HepG2 (cell line): ENCODE measurements at regions not wholly inside any gene's neighbourhood (a gene's known extent, or its start where the extent isn't known, plus 50 kb on each side); places are given as distances from the start of the nearest gene placed in this dataset.

Experiments
- ARNTL ChIP-seq: sonication (generic); formaldehyde crosslinking; IDR thresholded peaks from 2 replicates; pipeline ENCODE4 v1.4.0; 2020; ENCODE audit warnings: mild to moderate bottlenecking, missing genetic modification reagents
- ATF7-NPFF ChIP-seq: sonication (generic); formaldehyde crosslinking; IDR thresholded peaks from 2 replicates; pipeline ENCODE4 v1.8.1; 2023; ENCODE audit warnings: mild to moderate bottlenecking, low read depth, missing genetic modification reagents, moderate library complexity
- BRD4 ChIP-seq: sonication (generic); formaldehyde crosslinking; IDR thresholded peaks from 2 replicates; pipeline ENCODE4 v1.4.0; 2020; ENCODE audit warnings: missing genetic modification reagents
- EP300 ChIP-seq, 3 experiments: sonication (generic) in 1 of 3; formaldehyde crosslinking in 1 of 3; IDR thresholded peaks; 2 replicates each; pipeline versions ENCODE4 v1.5.1 to v1.6.1; 2011 to 2020; ENCODE audit warnings: low read depth in 2 of 3, low read length in 2 of 3, borderline replicate concordance in 1 of 3, improper control_type of control experiment in 1 of 3, mild to moderate bottlenecking in 1 of 3, missing genetic modification reagents in 1 of 3, moderate library complexity in 1 of 3
- FOXM1 ChIP-seq: sonication (generic); formaldehyde crosslinking; IDR thresholded peaks from 2 replicates; pipeline ENCODE4 v1.5.0; 2020; ENCODE audit warnings: missing genetic modification reagents
- JUND ChIP-seq: sonication (generic); formaldehyde crosslinking; IDR thresholded peaks from 2 replicates; pipeline ENCODE4 v1.8.0; 2022; ENCODE audit warnings: mild to moderate bottlenecking, missing genetic modification reagents
- MAFG ChIP-seq: sonication (generic); formaldehyde crosslinking; IDR thresholded peaks from 2 replicates; pipeline ENCODE4 v1.5.1; 2020; ENCODE audit warnings: mild to moderate bottlenecking, missing genetic modification reagents
- NR2F1 ChIP-seq, 2 experiments: fragments of 450-650 bp in 1 of 2; formaldehyde crosslinking in 1 of 2; IDR thresholded peaks; 2 replicates each; pipeline versions ENCODE4 v1.5.0 to v1.6.1; 2016 to 2020; ENCODE audit warnings: mild to moderate bottlenecking in 1 of 2, missing compliant biosample characterization in 1 of 2, missing genetic modification reagents in 1 of 2, moderate library complexity in 1 of 2
- RARA ChIP-seq: IDR thresholded peaks from 2 replicates; pipeline ENCODE4 v1.6.1; 2016; ENCODE audit warnings: missing genetic modification reagents, missing compliant biosample characterization
- TOE1 ChIP-seq: sonication (generic); formaldehyde crosslinking; IDR thresholded peaks from 2 replicates; pipeline ENCODE4 v1.4.0; 2020; ENCODE audit warnings: mild to moderate bottlenecking, missing genetic modification reagents
- XRCC5 ChIP-seq: fragments of 200-400 bp; formaldehyde crosslinking; optimal IDR thresholded peaks from 2 replicates; pipeline ENCODE3; 2017; ENCODE audit warnings: mild to moderate bottlenecking, low read length
- YEATS4 ChIP-seq: sonication (generic); formaldehyde crosslinking; IDR thresholded peaks from 2 replicates; pipeline ENCODE4 v1.4.0; 2020; ENCODE audit warnings: missing genetic modification reagents, borderline replicate concordance
- ZFP90 ChIP-seq: sonication (generic); formaldehyde crosslinking; IDR thresholded peaks from 2 replicates; pipeline ENCODE4 v1.8.0; 2022; ENCODE audit warnings: missing genetic modification reagents, mild to moderate bottlenecking, inconsistent platforms, borderline replicate concordance
- ZFY ChIP-seq: sonication (generic); formaldehyde crosslinking; IDR thresholded peaks from 2 replicates; pipeline ENCODE4 v1.4.0; 2020; ENCODE audit warnings: missing genetic modification reagents
- ZNF143 ChIP-seq: sonication (generic); formaldehyde crosslinking; IDR thresholded peaks from 2 replicates; pipeline ENCODE4 v1.4.0; 2020; ENCODE audit warnings: missing genetic modification reagents
- ZNF672 ChIP-seq: sonication (generic); formaldehyde crosslinking; IDR thresholded peaks from 2 replicates; pipeline ENCODE4 v1.8.1; 2022; ENCODE audit warnings: missing genetic modification reagents
- TF ChIP-seq, protein P1 (sequence below): sonication (generic); formaldehyde crosslinking; IDR thresholded peaks from 2 replicates; pipeline ENCODE4 v1.4.0; 2020; ENCODE audit warnings: missing genetic modification reagents
- TF ChIP-seq, protein P2 (sequence below): sonication (generic); formaldehyde crosslinking; IDR thresholded peaks from 2 replicates; pipeline ENCODE4 v1.8.0; 2022; ENCODE audit warnings: mild to moderate bottlenecking, missing genetic modification reagents
- TF ChIP-seq, protein P3 (sequence below): sonication (generic); formaldehyde crosslinking; IDR thresholded peaks from 2 replicates; pipeline ENCODE4 v1.5.0; 2020; ENCODE audit warnings: missing genetic modification reagents, mild to moderate bottlenecking, borderline replicate concordance
- TF ChIP-seq, protein P4 (sequence below): sonication (generic); formaldehyde crosslinking; conservative IDR thresholded peaks from 2 replicates; pipeline ENCODE4 v1.4.0; 2020; ENCODE audit warnings: missing genetic modification reagents
- TF ChIP-seq, protein P5 (sequence below): sonication (generic); formaldehyde crosslinking; IDR thresholded peaks from 2 replicates; pipeline ENCODE4 v1.4.0; 2020; ENCODE audit warnings: missing genetic modification reagents

DNA sequence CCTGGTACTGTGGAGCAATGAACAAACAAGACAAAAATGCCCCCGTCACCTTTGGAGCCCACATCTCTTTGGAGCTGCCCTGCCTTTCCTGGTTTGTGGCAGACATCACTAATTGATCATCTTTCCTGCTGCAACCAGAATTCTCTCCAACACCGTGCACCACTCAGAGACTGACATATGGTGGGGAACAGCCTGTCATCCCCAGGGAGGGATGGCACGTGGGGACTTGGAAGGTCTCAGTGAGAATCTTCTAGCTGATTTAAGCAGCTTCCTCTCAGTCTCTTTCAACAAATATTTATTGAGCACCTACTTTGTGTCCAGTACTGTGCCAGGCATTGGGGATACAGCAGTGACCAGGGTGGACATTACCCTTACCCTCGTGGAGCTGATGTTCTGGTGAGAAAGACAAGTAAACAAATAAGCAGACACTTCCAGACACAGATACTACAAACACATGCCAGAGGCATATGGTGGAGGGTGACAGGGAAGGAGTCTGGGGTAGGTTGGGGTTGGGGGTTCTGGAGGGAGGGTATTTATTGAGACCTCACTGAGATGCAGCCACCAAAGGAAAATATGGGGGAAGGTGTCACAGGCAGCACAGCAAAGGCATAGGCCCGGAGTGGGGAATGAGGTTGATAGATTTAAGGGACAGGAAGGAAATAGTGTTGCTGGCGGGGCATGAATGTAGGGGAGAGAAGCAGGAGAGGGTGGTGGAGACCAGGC is 82.3 kb downstream of the CEBPB start (continued):
- TF ChIP-seq ARNTL (no peak), TOE1 (CRISPR knock-in tag) (no peak), MAFG (CRISPR knock-in tag) (no peak), JUND (CRISPR knock-in tag) (no peak), XRCC5 (peak; percentile 32), ATF7-NPFF (CRISPR knock-in tag) (no peak), ZNF672 (no peak), EP300 (IDR thresholded peaks at IDR 0.05; ENCODE audit: low read depth in 2 of 2, low read length in 2 of 2) (0 out of 4 replicates have a peak, but pooled peaks of 1 of the 2 experiments have one; percentile 68), EP300 (CRISPR knock-in tag; IDR thresholded peaks at IDR 0.05; ENCODE audit: borderline replicate concordance) (no peak; the same call in 1 of the 2 replicates), RARA (CRISPR knock-in tag) (0 out of 2 replicates have a peak, but pooled peaks have one; percentile 7), ZNF143 (CRISPR knock-in tag) (0 out of 2 replicates have a peak, but pooled peaks have one; percentile 31), NR2F1 (CRISPR knock-in tag; IDR thresholded peaks at IDR 0.05) (0 out of 4 replicates have a peak, but pooled peaks of 1 of the 2 experiments have one; percentile 21), YEATS4 (CRISPR knock-in tag) (0 out of 2 replicates have a peak, but pooled peaks have one; percentile 45), ZFP90 (CRISPR knock-in tag) (0 out of 2 replicates have a peak, but pooled peaks have one; percentile 64), BRD4 (peak; percentile 48; the same call in 1 of the 2 replicates), FOXM1 (CRISPR knock-in tag) (peak; percentile 57; the same call in 1 of the 2 replicates), ZFY (CRISPR knock-in tag) (peak; percentile 40; the same call in 1 of the 2 replicates)
- TF ChIP-seq, protein P1, sequence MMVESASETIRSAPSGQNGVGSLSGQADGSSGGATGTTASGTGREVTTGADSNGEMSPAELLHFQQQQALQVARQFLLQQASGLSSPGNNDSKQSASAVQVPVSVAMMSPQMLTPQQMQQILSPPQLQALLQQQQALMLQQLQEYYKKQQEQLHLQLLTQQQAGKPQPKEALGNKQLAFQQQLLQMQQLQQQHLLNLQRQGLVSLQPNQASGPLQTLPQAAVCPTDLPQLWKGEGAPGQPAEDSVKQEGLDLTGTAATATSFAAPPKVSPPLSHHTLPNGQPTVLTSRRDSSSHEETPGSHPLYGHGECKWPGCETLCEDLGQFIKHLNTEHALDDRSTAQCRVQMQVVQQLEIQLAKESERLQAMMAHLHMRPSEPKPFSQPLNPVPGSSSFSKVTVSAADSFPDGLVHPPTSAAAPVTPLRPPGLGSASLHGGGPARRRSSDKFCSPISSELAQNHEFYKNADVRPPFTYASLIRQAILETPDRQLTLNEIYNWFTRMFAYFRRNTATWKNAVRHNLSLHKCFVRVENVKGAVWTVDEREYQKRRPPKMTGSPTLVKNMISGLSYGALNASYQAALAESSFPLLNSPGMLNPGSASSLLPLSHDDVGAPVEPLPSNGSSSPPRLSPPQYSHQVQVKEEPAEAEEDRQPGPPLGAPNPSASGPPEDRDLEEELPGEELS (CRISPR knock-in tag), result peak; percentile 73
- TF ChIP-seq, protein P2, sequence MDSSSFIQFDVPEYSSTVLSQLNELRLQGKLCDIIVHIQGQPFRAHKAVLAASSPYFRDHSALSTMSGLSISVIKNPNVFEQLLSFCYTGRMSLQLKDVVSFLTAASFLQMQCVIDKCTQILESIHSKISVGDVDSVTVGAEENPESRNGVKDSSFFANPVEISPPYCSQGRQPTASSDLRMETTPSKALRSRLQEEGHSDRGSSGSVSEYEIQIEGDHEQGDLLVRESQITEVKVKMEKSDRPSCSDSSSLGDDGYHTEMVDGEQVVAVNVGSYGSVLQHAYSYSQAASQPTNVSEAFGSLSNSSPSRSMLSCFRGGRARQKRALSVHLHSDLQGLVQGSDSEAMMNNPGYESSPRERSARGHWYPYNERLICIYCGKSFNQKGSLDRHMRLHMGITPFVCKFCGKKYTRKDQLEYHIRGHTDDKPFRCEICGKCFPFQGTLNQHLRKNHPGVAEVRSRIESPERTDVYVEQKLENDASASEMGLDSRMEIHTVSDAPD (CRISPR knock-in tag), result 0 out of 2 replicates have a peak, but pooled peaks have one; percentile 39
- TF ChIP-seq, protein P3, sequence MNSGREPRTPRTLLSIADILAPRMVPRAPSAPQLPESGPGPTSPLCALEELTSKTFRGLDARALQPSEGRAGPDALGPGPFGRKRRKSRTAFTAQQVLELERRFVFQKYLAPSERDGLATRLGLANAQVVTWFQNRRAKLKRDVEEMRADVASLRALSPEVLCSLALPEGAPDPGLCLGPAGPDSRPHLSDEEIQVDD (CRISPR knock-in tag), result no peak
- TF ChIP-seq, protein P4, sequence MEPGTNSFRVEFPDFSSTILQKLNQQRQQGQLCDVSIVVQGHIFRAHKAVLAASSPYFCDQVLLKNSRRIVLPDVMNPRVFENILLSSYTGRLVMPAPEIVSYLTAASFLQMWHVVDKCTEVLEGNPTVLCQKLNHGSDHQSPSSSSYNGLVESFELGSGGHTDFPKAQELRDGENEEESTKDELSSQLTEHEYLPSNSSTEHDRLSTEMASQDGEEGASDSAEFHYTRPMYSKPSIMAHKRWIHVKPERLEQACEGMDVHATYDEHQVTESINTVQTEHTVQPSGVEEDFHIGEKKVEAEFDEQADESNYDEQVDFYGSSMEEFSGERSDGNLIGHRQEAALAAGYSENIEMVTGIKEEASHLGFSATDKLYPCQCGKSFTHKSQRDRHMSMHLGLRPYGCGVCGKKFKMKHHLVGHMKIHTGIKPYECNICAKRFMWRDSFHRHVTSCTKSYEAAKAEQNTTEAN (CRISPR knock-in tag), result 0 out of 2 replicates have a peak, but pooled peaks have one; percentile 47
- TF ChIP-seq, protein P5, sequence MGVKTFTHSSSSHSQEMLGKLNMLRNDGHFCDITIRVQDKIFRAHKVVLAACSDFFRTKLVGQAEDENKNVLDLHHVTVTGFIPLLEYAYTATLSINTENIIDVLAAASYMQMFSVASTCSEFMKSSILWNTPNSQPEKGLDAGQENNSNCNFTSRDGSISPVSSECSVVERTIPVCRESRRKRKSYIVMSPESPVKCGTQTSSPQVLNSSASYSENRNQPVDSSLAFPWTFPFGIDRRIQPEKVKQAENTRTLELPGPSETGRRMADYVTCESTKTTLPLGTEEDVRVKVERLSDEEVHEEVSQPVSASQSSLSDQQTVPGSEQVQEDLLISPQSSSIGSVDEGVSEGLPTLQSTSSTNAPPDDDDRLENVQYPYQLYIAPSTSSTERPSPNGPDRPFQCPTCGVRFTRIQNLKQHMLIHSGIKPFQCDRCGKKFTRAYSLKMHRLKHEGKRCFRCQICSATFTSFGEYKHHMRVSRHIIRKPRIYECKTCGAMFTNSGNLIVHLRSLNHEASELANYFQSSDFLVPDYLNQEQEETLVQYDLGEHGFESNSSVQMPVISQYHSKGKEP (CRISPR knock-in tag), result no peak
